ENCODE measurements at regions not wholly inside any gene's neighbourhood (a gene's known extent, or its start where the extent isn't known, plus 50 kb on each side); places are given as distances from the start of the nearest gene placed in this dataset.

- TF ChIP-seq ELK4 (IDR thresholded peaks at IDR 0.05; ENCODE audit: borderline replicate concordance, low read depth, low read length), result no peak
- no peak for TF ChIP-seq KLF1 (tag by site-specific recombination; IDR thresholded peaks at IDR 0.05)
- no peak for TF ChIP-seq YY1 (tag by site-specific recombination; IDR thresholded peaks at IDR 0.05)
- no peak for TF ChIP-seq ZNF501 (tag by site-specific recombination; IDR thresholded peaks at IDR 0.05)
These were observed 954.3 kb upstream of the ACVR2A start for GRCh38 chr2:146890491-146890890.

Data from HEK293 (cell line).